Tibial nerve (tissue), 4 donors: ENCODE measurements at regions not wholly inside any gene's neighbourhood (a gene's known extent, or its start where the extent isn't known, plus 50 kb on each side); places are given as distances from the start of the nearest gene placed in this dataset.

ENCODE experiments used
- DNase-seq, 2 donors: peaks; one replicate each; pipeline ENCODE4 v3.0.0-alpha.2; 2019; ENCODE audit warnings: low spot score in 2 of 2
- H3K27ac ChIP-seq, 4 donors: fragments of 200-600 bp; sonication (generic) in 3 of 4; one replicate each; pipeline ENCODE4 v1.5.1; 2017 to 2019; ENCODE audit warnings: mild to moderate bottlenecking in 1 of 4
- H3K27me3 ChIP-seq, 2 donors: fragments of 200-600 bp; sonication (generic) in 1 of 2; one replicate each; pipeline versions ENCODE4 v1.5.1 to v1.6.0; 2017 to 2019
- H3K36me3 ChIP-seq, 3 donors: fragments of 200-600 bp; sonication (generic); one replicate each; pipeline ENCODE4 v1.5.1; 2018 to 2019
- H3K4me1 ChIP-seq, 4 donors: fragments of 200-600 bp; sonication (generic) in 3 of 4; one replicate each; pipeline ENCODE4 v1.5.1; 2017 to 2019
- H3K4me3 ChIP-seq, 4 donors: fragments of 200-600 bp; sonication (generic) in 3 of 4; one replicate each; pipeline ENCODE4 v1.5.1; 2017 to 2019; ENCODE audit warnings: mild to moderate bottlenecking in 1 of 4, moderate library complexity in 1 of 4
- H3K9me3 ChIP-seq, 4 donors: fragments of 200-600 bp; sonication (generic) in 3 of 4; one replicate each; pipeline ENCODE4 v1.5.1; 2017 to 2019
- EP300 ChIP-seq, 2 donors: sonication (generic); formaldehyde crosslinking; IDR thresholded peaks; one replicate each; pipeline ENCODE4 v1.6.1; 2017; ENCODE audit warnings: antibody characterized with exemption in 2 of 2, mild to moderate bottlenecking in 1 of 2
- POLR2A ChIP-seq, 2 donors: fragments of 450-650 bp; IDR thresholded peaks; one replicate each; pipeline ENCODE4 v1.6.1; 2017; ENCODE audit warnings: antibody characterized with exemption in 2 of 2, mild to moderate bottlenecking in 2 of 2, moderate library complexity in 2 of 2
- WGBS, 2 donors: methylation state at CpG; one replicate each; pipeline ENCODE4 v1.1.5; 2018; 5-methylcytosine and 5-hydroxymethylcytosine counted together
- TF ChIP-seq, protein P1 (sequence below), 5 experiments: fragments of 200-600 bp in 3 of 5; fragments of 450-650 bp in 2 of 5; sonication (generic) in 3 of 5; IDR thresholded peaks; one replicate each; pipeline ENCODE4 v1.5.1; 2016 to 2019; ENCODE audit warnings: antibody characterized with exemption in 5 of 5, mild to moderate bottlenecking in 3 of 5, moderate library complexity in 2 of 5

GRCh38 chr14:54138024-54138353, 181.4 kb upstream of the BMP4 start:
- 55 to 77% methylated on average over 1 of the region's 1 CpG for WGBS, 2 donors

GRCh38 chr14:54138354-54139038, 181.9 kb upstream of the BMP4 start:
- WGBS, 2 donors, result 65% methylated on average over 2 of the region's 2 CpGs
- H3K9me3 ChIP-seq, result no peaks in the 10 kb centered on the region
- TF ChIP-seq, protein P1, sequence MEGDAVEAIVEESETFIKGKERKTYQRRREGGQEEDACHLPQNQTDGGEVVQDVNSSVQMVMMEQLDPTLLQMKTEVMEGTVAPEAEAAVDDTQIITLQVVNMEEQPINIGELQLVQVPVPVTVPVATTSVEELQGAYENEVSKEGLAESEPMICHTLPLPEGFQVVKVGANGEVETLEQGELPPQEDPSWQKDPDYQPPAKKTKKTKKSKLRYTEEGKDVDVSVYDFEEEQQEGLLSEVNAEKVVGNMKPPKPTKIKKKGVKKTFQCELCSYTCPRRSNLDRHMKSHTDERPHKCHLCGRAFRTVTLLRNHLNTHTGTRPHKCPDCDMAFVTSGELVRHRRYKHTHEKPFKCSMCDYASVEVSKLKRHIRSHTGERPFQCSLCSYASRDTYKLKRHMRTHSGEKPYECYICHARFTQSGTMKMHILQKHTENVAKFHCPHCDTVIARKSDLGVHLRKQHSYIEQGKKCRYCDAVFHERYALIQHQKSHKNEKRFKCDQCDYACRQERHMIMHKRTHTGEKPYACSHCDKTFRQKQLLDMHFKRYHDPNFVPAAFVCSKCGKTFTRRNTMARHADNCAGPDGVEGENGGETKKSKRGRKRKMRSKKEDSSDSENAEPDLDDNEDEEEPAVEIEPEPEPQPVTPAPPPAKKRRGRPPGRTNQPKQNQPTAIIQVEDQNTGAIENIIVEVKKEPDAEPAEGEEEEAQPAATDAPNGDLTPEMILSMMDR (IDR thresholded peaks at IDR 0.05), result no peak
- TF ChIP-seq POLR2A (IDR thresholded peaks at IDR 0.05), result no peak
- no peak for TF ChIP-seq EP300 (IDR thresholded peaks at IDR 0.05)
- H3K4me1 ChIP-seq, result no peaks in the 10 kb centered on the region
- DNase-seq, result no peak
- no peaks in the 10 kb centered on the region for H3K27me3 ChIP-seq
- H3K27ac ChIP-seq, result no peak overlapping the region
- H3K4me3 ChIP-seq, result no peak overlapping the region
- no peaks in the 10 kb centered on the region for H3K36me3 ChIP-seq

More at GRCh38 chr14:54138024-54138353, 181.4 kb upstream of the BMP4 start:
- TF ChIP-seq, protein P1 (IDR thresholded peaks at IDR 0.05), result no peak
- TF ChIP-seq POLR2A (IDR thresholded peaks at IDR 0.05) (no peak), EP300 (IDR thresholded peaks at IDR 0.05) (no peak)
- no peaks in the 10 kb centered on the region for H3K27me3 ChIP-seq
- no peak for DNase-seq
- H3K4me1 ChIP-seq, result no peaks in the 10 kb centered on the region
- H3K9me3 ChIP-seq, result no peaks in the 10 kb centered on the region
- H3K27ac ChIP-seq, result no peak overlapping the region
- H3K4me3 ChIP-seq, result no peak overlapping the region
- no peaks in the 10 kb centered on the region for H3K36me3 ChIP-seq

- no peaks in the 10 kb centered on the region for H3K9me3 ChIP-seq
- H3K36me3 ChIP-seq, result no peaks in the 10 kb centered on the region
- DNase-seq, result no peak
- no peak overlapping the region for H3K4me3 ChIP-seq
- H3K27me3 ChIP-seq, result no peaks in the 10 kb centered on the region
- TF ChIP-seq POLR2A (IDR thresholded peaks at IDR 0.05), result no peak
- H3K27ac ChIP-seq, result no peak overlapping the region
- 84 to 91% methylated on average over 1 of the region's 1 CpG for WGBS, 2 donors
- H3K4me1 ChIP-seq, result no peaks in the 10 kb centered on the region
Observed at GRCh38 chr14:54140551-54140950, 183.9 kb upstream of the BMP4 start.

- Histone ChIP-seq H3K36me3 (no peaks in the 10 kb centered on the region), H3K4me1 (no peaks in the 10 kb centered on the region), H3K9me3 (peaks cover 0 to 25% (median 2%) of the 10 kb centered on the region in 4 donors), H3K27ac (no peak overlapping the region), H3K4me3 (no peak overlapping the region), H3K27me3 (no peaks in the 10 kb centered on the region)
- DNase-seq, result no peak
- TF ChIP-seq, protein P1 (IDR thresholded peaks at IDR 0.05), result no peak
- TF ChIP-seq POLR2A (IDR thresholded peaks at IDR 0.05), result no peak
- no peak for TF ChIP-seq EP300 (IDR thresholded peaks at IDR 0.05)
- WGBS, 2 donors, result 82 to 97% methylated on average over 2 of the region's 2 CpGs
Observed at GRCh38 chr14:54146601-54147000, 190.0 kb upstream of the BMP4 start.

- no peak for TF ChIP-seq POLR2A (IDR thresholded peaks at IDR 0.05)
- TF ChIP-seq EP300 (IDR thresholded peaks at IDR 0.05), result no peak
- DNase-seq, result no peak
- peaks cover 0 to 25% (median 2%) of the 10 kb centered on the region in 4 donors for H3K9me3 ChIP-seq
- H3K4me1 ChIP-seq, result no peaks in the 10 kb centered on the region
- no peaks in the 10 kb centered on the region for H3K27me3 ChIP-seq
- H3K36me3 ChIP-seq, result no peaks in the 10 kb centered on the region
- no peak overlapping the region for H3K27ac ChIP-seq
- 44 to 70% methylated on average over 2 of the region's 2 CpGs for WGBS, 2 donors
- no peak overlapping the region for H3K4me3 ChIP-seq
Observed at GRCh38 chr14:54147282-54147681, 190.7 kb upstream of the BMP4 start.

- WGBS, 2 donors, result 85 to 90% methylated on average over 3 of the region's 3 CpGs
- no peaks in the 10 kb centered on the region for H3K4me1 ChIP-seq
- no peak overlapping the region for H3K27ac ChIP-seq
- H3K27me3 ChIP-seq, result no peaks in the 10 kb centered on the region
- H3K9me3 ChIP-seq, result peaks cover 0 to 25% (median 2%) of the 10 kb centered on the region in 4 donors
- no peak for DNase-seq
- TF ChIP-seq, protein P1 (IDR thresholded peaks at IDR 0.05), result no peak
- TF ChIP-seq EP300 (IDR thresholded peaks at IDR 0.05) (no peak), POLR2A (IDR thresholded peaks at IDR 0.05) (no peak)
- H3K36me3 ChIP-seq, result no peaks in the 10 kb centered on the region
- no peak overlapping the region for H3K4me3 ChIP-seq
Observed at GRCh38 chr14:54147758-54148157, 191.1 kb upstream of the BMP4 start.
